Osteocyte (in vitro differentiated cells): ENCODE measurements at regions not wholly inside any gene's neighbourhood (a gene's known extent, or its start where the extent isn't known, plus 50 kb on each side); places are given as distances from the start of the nearest gene placed in this dataset.

ENCODE experiments used
- DNase-seq: peaks from one replicate; pipeline ENCODE4 v3.0.0; 2021; ENCODE audit warnings: mixed read lengths; ENCODE audit not compliant: unreplicated experiment; ENCODE audit errors: extremely low spot score
- H3K27ac Mint-ChIP-seq: one replicate; pipeline ENCODE4 v1.8.0; 2021; ENCODE audit warnings: mild to moderate bottlenecking, mixed read lengths; ENCODE audit not compliant: unreplicated experiment
- H3K27me3 Mint-ChIP-seq: one replicate; pipeline ENCODE4 v1.8.0; 2021; ENCODE audit warnings: mixed read lengths; ENCODE audit not compliant: unreplicated experiment
- H3K36me3 Mint-ChIP-seq: one replicate; pipeline ENCODE4 v1.8.0; 2021; ENCODE audit warnings: mixed read lengths; ENCODE audit not compliant: unreplicated experiment
- H3K4me1 Mint-ChIP-seq: one replicate; pipeline ENCODE4 v1.8.0; 2021; ENCODE audit warnings: mixed read lengths; ENCODE audit not compliant: unreplicated experiment
- H3K4me3 Mint-ChIP-seq: one replicate; pipeline ENCODE4 v1.8.0; 2021; ENCODE audit warnings: mild to moderate bottlenecking, moderate library complexity, mixed read lengths; ENCODE audit not compliant: unreplicated experiment
- H3K9me3 Mint-ChIP-seq: one replicate; pipeline ENCODE4 v1.8.0; 2021; ENCODE audit warnings: mixed read lengths; ENCODE audit not compliant: unreplicated experiment
- CTCF ChIP-seq: fragments of 200-600 bp; sonication (generic); IDR thresholded peaks from 2 replicates; pipeline ENCODE4 v1.5.0; 2021; ENCODE audit warnings: antibody characterized with exemption, mild to moderate bottlenecking, moderate library complexity

- Mint-ChIP-seq H3K9me3 (peaks cover 15% of the 10 kb centered on the region), H3K27me3 (no peaks in the 10 kb centered on the region), H3K36me3 (peaks cover 8% of the 10 kb centered on the region), H3K4me1 (peaks cover 11% of the 10 kb centered on the region), H3K4me3 (no peak overlapping the region), H3K27ac (no peak overlapping the region)
- DNase-seq, result no peak
- TF ChIP-seq CTCF, result no peak
These were observed 114.6 kb upstream of the SESN3 start for GRCh38 chr11:95345651-95346050.

GRCh38 chr11:95344932-95345642 lies 114.1 kb upstream of the SESN3 start:
- peaks cover 15% of the 10 kb centered on the region for H3K9me3 Mint-ChIP-seq
- no peak overlapping the region for H3K27ac Mint-ChIP-seq
- peaks cover 11% of the 10 kb centered on the region for H3K4me1 Mint-ChIP-seq
- no peaks in the 10 kb centered on the region for H3K27me3 Mint-ChIP-seq
- no peak overlapping the region for H3K4me3 Mint-ChIP-seq
- TF ChIP-seq CTCF, result no peak
- peaks cover 8% of the 10 kb centered on the region for H3K36me3 Mint-ChIP-seq
- DNase-seq, result no peak

GRCh38 chr11:95341221-95341620 lies 110.2 kb upstream of the SESN3 start:
- H3K36me3 Mint-ChIP-seq, result no peaks in the 10 kb centered on the region
- no peak overlapping the region for H3K27ac Mint-ChIP-seq
- H3K4me1 Mint-ChIP-seq, result peaks cover 10% of the 10 kb centered on the region
- TF ChIP-seq CTCF, result no peak
- no peaks in the 10 kb centered on the region for H3K27me3 Mint-ChIP-seq
- no peak overlapping the region for H3K4me3 Mint-ChIP-seq
- DNase-seq, result no peak
- H3K9me3 Mint-ChIP-seq, result no peaks in the 10 kb centered on the region

GRCh38 chr11:95339086-95339901 lies 108.3 kb upstream of the SESN3 start:
- no peak overlapping the region for H3K27ac Mint-ChIP-seq
- no peaks in the 10 kb centered on the region for H3K9me3 Mint-ChIP-seq
- no peak for TF ChIP-seq CTCF
- no peaks in the 10 kb centered on the region for H3K36me3 Mint-ChIP-seq
- H3K4me3 Mint-ChIP-seq, result no peak overlapping the region
- H3K27me3 Mint-ChIP-seq, result no peaks in the 10 kb centered on the region
- H3K4me1 Mint-ChIP-seq, result peaks cover 19% of the 10 kb centered on the region
- DNase-seq, result no peak

- H3K36me3 Mint-ChIP-seq, result no peaks in the 10 kb centered on the region
- peak; percentile 88 for DNase-seq
- H3K9me3 Mint-ChIP-seq, result no peaks in the 10 kb centered on the region
- no peak for TF ChIP-seq CTCF
- H3K4me3 Mint-ChIP-seq, result no peak overlapping the region
- H3K27ac Mint-ChIP-seq, result no peak overlapping the region
- no peaks in the 10 kb centered on the region for H3K27me3 Mint-ChIP-seq
- H3K4me1 Mint-ChIP-seq, result peaks cover 19% of the 10 kb centered on the region
These were observed 107.5 kb upstream of the SESN3 start for GRCh38 chr11:95338430-95338991.
